Activated CD8-positive, alpha-beta T cell treated with anti-CD3 and anti-CD28 coated beads, Interleukin-2, amount 10 ng/mL, durations not matched to agents 7 days and 5 days (primary cell): ENCODE measurements at regions not wholly inside any gene's neighbourhood (a gene's known extent, or its start where the extent isn't known, plus 50 kb on each side); places are given as distances from the start of the nearest gene placed in this dataset.

Experiments
- ATAC-seq: fragments of 150-1000 bp; cut with Tn5 transposase; one replicate; pipeline ENCODE4 v1.10.0; 2021; ENCODE audit warnings: moderate library complexity
- CTCF ChIA-PET: fragments of 350-600 bp; sonication (Branson Sonifier 250); formaldehyde crosslinking; loops from one replicate; lab custom pipeline; 2021; ENCODE audit warnings: antibody characterized with exemption; lab: Charles Lee
- POLR2A ChIA-PET: fragments of 350-600 bp; sonication (Branson Sonifier 250); formaldehyde crosslinking; loops from one replicate; lab custom pipeline; 2021; ENCODE audit warnings: antibody characterized with exemption; lab: Charles Lee
- DNase-seq: peaks from one replicate; pipeline ENCODE4 v3.0.0-alpha.2; 2020
- H3K27ac Mint-ChIP-seq: one replicate; pipeline ENCODE4 v1.8.0; 2021; ENCODE audit warnings: mild to moderate bottlenecking, mixed read lengths
- H3K27me3 Mint-ChIP-seq: one replicate; pipeline ENCODE4 v1.8.0; 2021; ENCODE audit warnings: low read depth, mixed read lengths
- H3K36me3 Mint-ChIP-seq: one replicate; pipeline ENCODE4 v1.8.0; 2021; ENCODE audit warnings: low read depth, mixed read lengths
- H3K4me1 Mint-ChIP-seq: one replicate; pipeline ENCODE4 v1.8.0; 2021; ENCODE audit warnings: low read depth, mixed read lengths
- H3K4me3 Mint-ChIP-seq: one replicate; pipeline ENCODE4 v1.8.0; 2021; ENCODE audit warnings: mild to moderate bottlenecking, mixed read lengths
- H3K9me3 Mint-ChIP-seq: one replicate; pipeline ENCODE4 v1.8.0; 2022; ENCODE audit warnings: mixed read lengths; ENCODE audit not compliant: insufficient read depth

DNA sequence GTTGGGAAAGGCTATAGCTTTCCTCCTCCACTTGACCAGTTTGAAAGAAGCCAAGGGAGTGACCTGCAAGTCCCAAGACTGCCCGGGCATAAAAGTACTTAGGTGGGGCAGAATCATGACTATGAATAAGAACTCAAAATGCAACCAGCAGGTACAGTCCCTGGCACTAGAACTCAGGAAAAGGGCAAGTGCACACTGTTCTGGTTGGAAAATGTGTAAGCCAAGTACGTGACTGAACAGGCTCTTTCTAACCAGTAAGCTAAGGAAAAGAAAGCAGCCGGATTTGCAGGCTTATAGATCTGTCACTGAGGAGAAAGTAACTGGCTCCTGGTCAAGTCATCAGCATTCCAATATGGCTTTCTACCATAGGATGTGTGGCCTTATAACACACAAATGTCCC is 101.2 kb upstream of the SLC4A7 start:
- POLR2A ChIA-PET, result no interaction called here
- H3K27me3 Mint-ChIP-seq, result no peaks in the 10 kb centered on the region
- H3K27ac Mint-ChIP-seq, result no peak overlapping the region
- DNase-seq, result no peak
- H3K4me3 Mint-ChIP-seq, result no peak overlapping the region
- CTCF ChIA-PET, result no interaction called here
- peaks cover 4% of the 10 kb centered on the region for H3K9me3 Mint-ChIP-seq
- H3K36me3 Mint-ChIP-seq, result no peaks in the 10 kb centered on the region
- no peak for ATAC-seq
- peaks cover 8% of the 10 kb centered on the region for H3K4me1 Mint-ChIP-seq

DNA sequence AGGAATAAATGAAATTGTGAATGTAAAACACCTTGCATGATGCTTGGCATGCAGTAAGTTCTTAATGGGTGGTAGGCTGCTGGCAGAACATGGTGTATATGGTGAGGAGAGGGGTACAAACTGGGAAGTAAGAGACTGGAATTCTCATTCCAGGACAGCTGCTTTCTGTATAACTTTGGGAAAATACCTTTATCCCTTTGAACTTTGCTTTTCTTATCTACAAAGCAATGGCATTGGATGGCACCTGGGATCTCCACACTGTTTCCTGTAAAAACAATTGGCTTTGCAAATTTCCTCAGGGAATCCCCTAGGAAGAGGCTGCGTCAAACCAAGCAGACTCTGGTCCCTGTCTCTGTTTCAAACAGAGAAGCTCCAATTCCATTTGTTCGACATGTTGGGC is 100.7 kb upstream of the SLC4A7 start:
- ATAC-seq, result no peak
- H3K27ac Mint-ChIP-seq, result no peak overlapping the region
- no peak for DNase-seq
- peaks cover 4% of the 10 kb centered on the region for H3K9me3 Mint-ChIP-seq
- ChIA-PET CTCF (no interaction called here), POLR2A (no interaction called here)
- peaks cover 2% of the 10 kb centered on the region for H3K4me1 Mint-ChIP-seq
- no peak overlapping the region for H3K4me3 Mint-ChIP-seq
- H3K36me3 Mint-ChIP-seq, result no peaks in the 10 kb centered on the region
- H3K27me3 Mint-ChIP-seq, result no peaks in the 10 kb centered on the region

DNA sequence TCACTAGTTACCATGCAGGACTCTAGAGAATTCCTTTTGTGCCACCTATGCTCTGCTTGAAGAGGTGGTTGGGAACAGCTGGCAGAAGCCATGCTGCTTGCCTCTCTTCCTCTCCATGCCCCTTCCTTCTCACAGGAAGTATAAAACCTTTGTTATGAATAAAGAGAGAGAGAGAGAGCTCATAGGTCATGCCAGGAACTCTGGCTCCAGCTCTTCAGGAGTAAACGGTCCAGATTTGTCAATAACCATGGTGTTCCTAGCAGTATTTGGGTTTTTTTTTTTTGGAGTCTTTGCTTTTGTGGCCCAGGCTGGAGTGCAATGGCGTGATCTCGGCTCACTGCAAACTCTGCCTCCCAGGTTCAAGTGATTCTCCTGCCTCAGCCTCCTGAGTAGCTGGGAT is 97.7 kb upstream of the SLC4A7 start:
- no peak overlapping the region for H3K4me3 Mint-ChIP-seq
- CTCF ChIA-PET, result no interaction called here
- H3K36me3 Mint-ChIP-seq, result no peaks in the 10 kb centered on the region
- no peak for DNase-seq
- no peak for ATAC-seq
- peaks cover 4% of the 10 kb centered on the region for H3K9me3 Mint-ChIP-seq
- peak overlapping the region; percentile 45 for H3K27ac Mint-ChIP-seq
- POLR2A ChIA-PET, result no interaction called here
- H3K4me1 Mint-ChIP-seq, result no peaks in the 10 kb centered on the region
- H3K27me3 Mint-ChIP-seq, result no peaks in the 10 kb centered on the region

DNA sequence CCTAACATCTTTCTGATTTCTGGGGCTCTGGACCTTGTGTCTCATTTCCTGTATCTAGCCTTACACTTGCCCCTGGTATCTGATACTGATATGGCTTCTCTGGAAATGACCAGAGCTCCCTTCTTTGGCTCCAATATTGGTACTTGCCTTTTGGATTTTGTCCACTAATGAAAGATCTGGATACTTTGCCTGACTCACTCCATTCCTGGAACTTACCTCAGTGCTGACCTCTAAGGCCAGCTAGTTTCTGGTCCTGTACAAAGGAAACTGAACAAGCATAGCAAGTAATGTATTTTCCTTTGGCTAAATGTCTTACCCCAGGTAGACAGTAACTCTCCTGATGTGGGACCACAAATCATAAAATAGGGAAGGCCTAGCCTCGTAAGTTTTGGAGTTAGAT is 93.8 kb upstream of the SLC4A7 start:
- Mint-ChIP-seq H3K4me3 (no peak overlapping the region), H3K27me3 (no peaks in the 10 kb centered on the region), H3K4me1 (no peaks in the 10 kb centered on the region), H3K36me3 (no peaks in the 10 kb centered on the region), H3K27ac (peak overlapping the region; percentile 4), H3K9me3 (peaks cover 4% of the 10 kb centered on the region)
- ChIA-PET POLR2A (no interaction called here), CTCF (no interaction called here)
- DNase-seq (no peak), ATAC-seq (no peak)

DNA sequence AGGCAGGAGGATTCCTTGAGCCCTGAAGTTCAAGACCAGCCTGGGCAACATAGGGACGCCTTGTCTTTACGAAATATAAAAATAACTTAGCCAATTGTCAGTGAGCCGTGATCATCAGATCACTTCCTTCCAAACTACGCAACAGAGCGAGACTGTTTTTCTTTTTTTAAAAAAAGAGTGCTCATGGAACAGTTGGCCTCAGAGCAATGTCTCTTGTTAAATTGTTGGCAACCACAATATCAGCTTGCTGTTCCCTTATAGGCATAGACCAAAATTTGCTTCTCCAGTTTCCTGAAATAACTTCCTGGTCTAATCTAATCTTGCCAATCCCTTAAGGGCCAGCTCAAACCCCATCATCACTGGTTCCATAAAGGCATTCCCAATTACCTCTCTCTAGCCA is 93.3 kb upstream of the SLC4A7 start:
- Mint-ChIP-seq H3K4me1 (no peaks in the 10 kb centered on the region), H3K36me3 (no peaks in the 10 kb centered on the region), H3K4me3 (no peak overlapping the region), H3K27ac (no peak overlapping the region), H3K27me3 (no peaks in the 10 kb centered on the region), H3K9me3 (peaks cover 4% of the 10 kb centered on the region)
- ChIA-PET POLR2A (no interaction called here), CTCF (no interaction called here)
- DNase-seq (no peak), ATAC-seq (no peak)

DNA sequence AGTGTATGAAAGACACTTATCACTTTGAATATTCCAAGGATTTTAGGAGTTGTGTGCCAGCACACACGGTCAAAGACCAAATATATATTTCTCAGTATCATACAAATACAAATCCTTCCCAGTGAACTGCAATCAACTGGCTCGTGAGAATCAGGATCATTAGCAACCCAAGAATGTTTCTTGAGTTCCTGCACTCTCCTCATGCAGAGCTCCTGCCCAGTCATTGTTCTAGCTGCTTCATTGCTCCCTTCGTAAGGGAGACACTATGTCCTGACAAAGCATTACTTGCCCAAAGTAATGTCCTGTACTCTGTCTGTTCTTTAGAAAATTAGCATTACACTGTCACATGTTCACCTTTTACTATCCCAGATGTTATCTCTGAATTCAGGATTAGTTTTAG is 92.0 kb upstream of the SLC4A7 start:
- Mint-ChIP-seq H3K9me3 (no peaks in the 10 kb centered on the region), H3K27me3 (no peaks in the 10 kb centered on the region), H3K4me1 (no peaks in the 10 kb centered on the region), H3K36me3 (no peaks in the 10 kb centered on the region), H3K27ac (no peak overlapping the region), H3K4me3 (no peak overlapping the region)
- DNase-seq, result no peak
- ChIA-PET POLR2A (no interaction called here), CTCF (no interaction called here)
- no peak for ATAC-seq

DNA sequence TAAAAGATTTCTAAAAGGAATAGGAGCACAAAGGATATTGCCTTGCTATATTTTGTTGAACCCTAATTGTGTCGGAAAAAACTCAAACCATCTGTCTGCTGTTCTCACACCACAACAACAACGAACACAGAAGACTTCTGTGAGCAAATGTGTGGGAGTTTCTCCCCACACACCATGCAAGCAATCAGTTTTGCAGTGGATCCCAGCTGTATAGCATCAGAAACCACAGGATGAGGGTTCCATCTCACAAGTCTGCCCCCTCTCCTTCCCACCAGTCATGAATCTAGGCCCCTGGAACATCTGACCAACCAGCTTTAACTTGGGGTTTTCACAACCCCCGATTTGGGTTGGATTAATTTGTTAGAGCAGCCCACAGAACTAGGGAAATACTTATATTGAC is 91.3 kb upstream of the SLC4A7 start:
- no peak for ATAC-seq
- POLR2A ChIA-PET, result no interaction called here
- H3K27ac Mint-ChIP-seq, result no peak overlapping the region

DNA sequence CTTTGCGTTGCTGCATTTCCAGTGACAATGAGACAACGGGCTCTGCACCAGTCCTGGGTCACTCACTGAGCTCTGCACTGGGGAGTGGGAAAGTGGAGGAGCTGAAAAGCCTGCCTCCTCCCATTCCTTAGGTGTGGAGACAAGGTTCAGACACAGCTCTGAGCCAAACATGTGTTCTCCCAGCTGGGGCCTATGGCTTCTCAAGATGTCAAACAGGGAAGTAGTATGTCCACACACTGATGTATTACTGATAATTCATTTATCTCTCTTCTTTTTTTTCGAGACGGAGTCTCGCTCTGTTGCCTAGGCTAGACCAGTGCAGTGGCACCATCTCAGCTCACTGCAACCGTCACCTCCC is 90.2 kb upstream of the SLC4A7 start:
- CTCF ChIA-PET, result interaction anchor here (0.7 kb wide), 1 partner anchor 34 kb away, joined by 3 read pairs; no protein-coding TSS in a partner anchor
- Mint-ChIP-seq H3K4me3 (no peak overlapping the region), H3K36me3 (no peaks in the 10 kb centered on the region), H3K4me1 (no peaks in the 10 kb centered on the region), H3K27ac (no peak overlapping the region), H3K27me3 (no peaks in the 10 kb centered on the region), H3K9me3 (no peaks in the 10 kb centered on the region)
- POLR2A ChIA-PET, result no interaction called here
- ATAC-seq, result no peak
- no peak for DNase-seq

More for the DNA sequence above, 91.3 kb upstream of the SLC4A7 start:
- Mint-ChIP-seq H3K36me3 (no peaks in the 10 kb centered on the region), H3K27me3 (no peaks in the 10 kb centered on the region), H3K9me3 (no peaks in the 10 kb centered on the region), H3K4me3 (no peak overlapping the region), H3K4me1 (no peaks in the 10 kb centered on the region)
- CTCF ChIA-PET, result no interaction called here
- no peak for DNase-seq

DNA sequence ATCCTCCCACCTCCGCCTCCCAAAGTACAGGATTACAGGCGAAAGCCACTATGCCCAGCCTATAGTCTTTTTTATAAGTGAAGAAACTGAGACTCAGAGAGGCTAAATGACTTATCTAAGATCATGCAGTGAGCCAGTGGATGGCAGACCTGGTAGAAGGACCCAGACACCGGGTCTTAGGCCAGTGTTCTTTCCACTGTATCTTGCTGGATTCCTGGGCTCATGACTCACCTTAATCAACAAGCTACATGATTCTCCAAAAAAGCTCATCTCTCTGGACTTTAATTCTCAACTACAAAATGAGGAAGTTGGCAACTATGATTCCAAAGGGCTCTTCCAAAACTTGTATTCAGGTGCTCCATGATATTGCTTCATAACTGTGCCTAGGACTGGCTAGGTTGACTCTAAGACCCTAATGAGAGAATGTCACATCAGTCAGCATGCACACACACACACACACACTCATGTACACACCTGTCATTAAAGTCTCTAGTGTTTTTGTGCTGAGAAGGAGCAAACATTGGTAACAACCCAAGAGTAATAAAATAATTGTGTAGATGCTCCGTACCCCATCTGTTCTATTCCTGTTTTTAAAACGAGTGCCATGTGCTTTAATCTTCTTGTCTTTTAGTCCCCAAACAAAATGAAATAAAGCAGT is 89.7 kb upstream of the SLC4A7 start:
- no peaks in the 10 kb centered on the region for H3K4me1 Mint-ChIP-seq
- H3K36me3 Mint-ChIP-seq, result no peaks in the 10 kb centered on the region
- no peak for ATAC-seq
- ChIA-PET CTCF (no interaction called here), POLR2A (no interaction called here)
- no peak overlapping the region for H3K27ac Mint-ChIP-seq
- H3K4me3 Mint-ChIP-seq, result no peak overlapping the region
- no peaks in the 10 kb centered on the region for H3K9me3 Mint-ChIP-seq
- no peak for DNase-seq
- H3K27me3 Mint-ChIP-seq, result no peaks in the 10 kb centered on the region

DNA sequence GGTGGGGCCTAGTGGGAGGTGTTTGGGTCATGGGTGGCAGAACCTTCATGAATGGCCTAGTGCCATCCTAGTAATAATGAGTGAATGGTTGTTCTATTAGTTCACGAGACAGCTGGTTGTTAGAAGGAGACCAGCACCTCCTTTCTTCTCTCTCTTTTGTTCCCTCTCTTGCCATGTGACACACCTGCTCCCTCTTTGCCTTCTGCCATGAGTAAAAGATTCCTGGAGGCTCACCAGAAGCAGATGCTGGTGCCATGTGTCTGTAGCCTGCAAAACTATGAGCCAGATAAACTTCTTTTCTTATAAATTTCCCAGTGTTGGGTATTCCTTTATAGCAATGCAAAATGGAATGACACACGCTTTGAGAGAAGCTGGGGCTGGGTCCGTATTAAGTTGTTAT is 89.0 kb upstream of the SLC4A7 start:
- DNase-seq (no peak), ATAC-seq (no peak)
- Mint-ChIP-seq H3K36me3 (no peaks in the 10 kb centered on the region), H3K27ac (no peak overlapping the region), H3K9me3 (no peaks in the 10 kb centered on the region), H3K4me3 (no peak overlapping the region), H3K4me1 (no peaks in the 10 kb centered on the region), H3K27me3 (no peaks in the 10 kb centered on the region)
- ChIA-PET POLR2A (no interaction called here), CTCF (no interaction called here)

DNA sequence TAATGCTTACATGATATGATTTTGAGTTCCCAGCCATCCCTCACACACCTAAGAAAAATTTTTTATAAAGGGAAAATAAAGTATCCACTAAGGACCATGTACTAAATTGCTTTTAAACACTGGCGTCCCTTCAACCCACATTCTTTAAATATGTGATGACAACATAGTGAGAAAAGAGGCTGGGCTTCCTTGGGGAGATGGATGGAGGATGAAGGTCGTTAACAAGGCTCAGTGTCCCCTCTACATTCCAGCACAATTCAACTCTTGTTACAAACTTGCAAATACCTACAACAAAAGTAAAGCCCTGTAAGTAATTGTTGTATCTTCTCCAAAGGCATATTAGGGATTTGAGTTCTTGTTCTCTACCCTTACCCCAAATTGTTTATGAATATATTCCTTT is 87.2 kb upstream of the SLC4A7 start:
- no peak overlapping the region for H3K27ac Mint-ChIP-seq
- no peaks in the 10 kb centered on the region for H3K4me1 Mint-ChIP-seq
- H3K4me3 Mint-ChIP-seq, result no peak overlapping the region
- ChIA-PET POLR2A (no interaction called here), CTCF (no interaction called here)
- no peaks in the 10 kb centered on the region for H3K27me3 Mint-ChIP-seq
- no peaks in the 10 kb centered on the region for H3K9me3 Mint-ChIP-seq
- H3K36me3 Mint-ChIP-seq, result no peaks in the 10 kb centered on the region
- ATAC-seq (no peak), DNase-seq (no peak)

DNA sequence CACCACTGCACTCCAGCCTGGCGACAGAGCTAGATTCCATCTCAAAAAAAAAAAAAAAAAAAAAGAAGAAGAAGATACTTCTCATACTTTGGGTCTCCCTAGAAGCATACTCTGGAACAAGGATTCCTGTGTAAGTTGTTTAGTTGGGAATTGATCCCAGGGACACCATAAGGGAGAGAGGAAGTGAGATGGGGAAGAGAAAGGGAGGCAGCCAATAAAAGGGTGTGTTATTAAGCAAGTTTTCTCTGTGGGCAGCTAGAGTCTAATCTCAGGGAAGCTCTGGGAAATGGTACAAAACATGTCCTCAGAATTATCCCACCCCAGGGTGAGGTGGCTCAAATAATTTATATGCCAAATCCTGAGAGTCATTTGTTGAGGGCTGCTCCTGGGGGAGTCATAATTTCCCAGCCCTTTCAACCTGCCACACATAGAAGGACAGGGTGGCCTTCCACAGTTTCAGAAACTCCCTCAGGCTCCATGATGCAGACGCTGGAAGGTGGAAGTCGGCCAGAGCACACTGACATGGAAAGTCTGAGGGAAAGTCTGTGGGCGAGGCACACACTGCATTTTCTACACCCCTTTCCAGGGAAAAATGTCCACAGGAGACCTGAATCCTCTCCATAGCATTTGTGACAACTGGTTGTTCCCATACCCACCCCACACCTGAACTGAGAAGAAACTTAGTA is 86.4 kb upstream of the SLC4A7 start:
- H3K27me3 Mint-ChIP-seq, result no peaks in the 10 kb centered on the region
- ChIA-PET CTCF (no interaction called here), POLR2A (no interaction called here)
- no peaks in the 10 kb centered on the region for H3K4me1 Mint-ChIP-seq
- ATAC-seq (no peak), DNase-seq (no peak)
- H3K4me3 Mint-ChIP-seq, result no peak overlapping the region
- H3K36me3 Mint-ChIP-seq, result no peaks in the 10 kb centered on the region
- no peaks in the 10 kb centered on the region for H3K9me3 Mint-ChIP-seq
- H3K27ac Mint-ChIP-seq, result no peak overlapping the region

DNA sequence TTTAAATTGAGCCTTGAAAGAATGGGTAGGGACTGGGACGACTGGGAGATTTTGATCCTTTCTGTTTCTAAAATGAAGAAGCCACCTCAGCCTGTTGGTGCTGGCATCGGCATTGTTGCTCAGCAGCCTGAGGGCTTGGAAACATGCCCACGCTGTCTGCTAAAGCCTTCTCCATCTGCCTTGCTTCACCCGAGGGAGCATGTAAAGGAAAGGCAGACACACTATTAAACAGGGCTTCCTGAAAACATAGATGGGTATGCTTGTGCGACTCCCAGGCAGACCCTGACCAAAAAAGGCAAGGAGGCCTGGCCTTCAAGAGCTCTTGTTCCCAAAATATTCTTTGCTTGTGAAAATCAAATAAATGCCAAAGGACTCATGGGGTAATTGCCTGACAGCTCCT is 84.2 kb upstream of the SLC4A7 start:
- no peaks in the 10 kb centered on the region for H3K4me1 Mint-ChIP-seq
- DNase-seq (no peak), ATAC-seq (no peak)
- POLR2A ChIA-PET, result no interaction called here
- H3K4me3 Mint-ChIP-seq, result no peak overlapping the region
- no peaks in the 10 kb centered on the region for H3K27me3 Mint-ChIP-seq
- CTCF ChIA-PET, result no interaction called here
- H3K36me3 Mint-ChIP-seq, result no peaks in the 10 kb centered on the region
- no peak overlapping the region for H3K27ac Mint-ChIP-seq
- no peaks in the 10 kb centered on the region for H3K9me3 Mint-ChIP-seq
